HEK293T (cell line): ENCODE measurements at regions not wholly inside any gene's neighbourhood (a gene's known extent, or its start where the extent isn't known, plus 50 kb on each side); places are given as distances from the start of the nearest gene placed in this dataset.

Experiments used
- CTCF ChIA-PET: fragments of 350-600 bp; formaldehyde crosslinking; extraction: SDS; loops from one replicate; lab custom pipeline; 2021; ENCODE audit warnings: antibody characterized with exemption, inconsistent platforms; lab: Yijun Ruan, JAX
- POLR2A ChIA-PET: fragments of 350-600 bp; formaldehyde crosslinking; extraction: SDS; loops from one replicate; lab custom pipeline; 2020; ENCODE audit warnings: antibody characterized with exemption, inconsistent platforms; lab: Yijun Ruan, JAX
- DNase-seq: peaks from one replicate; pipeline ENCODE4 v3.0.0; 2012; ENCODE audit warnings: mixed read lengths; ENCODE audit errors: extremely low spot score
- ARNT ChIP-seq: fragments of 450-650 bp; IDR thresholded peaks from 2 replicates; pipeline ENCODE4 v1.6.1; 2017; ENCODE audit warnings: mild to moderate bottlenecking
- BHLHE40 ChIP-seq: fragments of 450-650 bp; IDR thresholded peaks from 2 replicates; pipeline ENCODE4 v1.6.1; 2016; ENCODE audit warnings: mild to moderate bottlenecking, moderate library complexity, borderline replicate concordance
- CTBP1 ChIP-seq: fragments of 450-650 bp; IDR thresholded peaks from 2 replicates; pipeline ENCODE4 v1.6.1; 2016; ENCODE audit warnings: borderline replicate concordance
- ELF4 ChIP-seq: fragments of 450-650 bp; IDR thresholded peaks from 2 replicates; pipeline ENCODE4 v1.6.1; 2017; ENCODE audit warnings: antibody characterized with exemption
- FOXA1 ChIP-seq: fragments of 450-650 bp; IDR thresholded peaks from 2 replicates; pipeline ENCODE4 v1.6.1; 2016; ENCODE audit warnings: mild to moderate bottlenecking
- FOXK2 ChIP-seq: fragments of 450-650 bp; IDR thresholded peaks from 2 replicates; pipeline ENCODE4 v1.6.1; 2016; ENCODE audit warnings: mild to moderate bottlenecking
- FOXM1 ChIP-seq: fragments of 450-650 bp; IDR thresholded peaks from 2 replicates; pipeline ENCODE4 v1.6.1; 2017; ENCODE audit warnings: mild to moderate bottlenecking, borderline replicate concordance
- HDGF ChIP-seq: fragments of 450-650 bp; IDR thresholded peaks from 2 replicates; pipeline ENCODE4 v1.6.1; 2017; ENCODE audit warnings: antibody characterized with exemption, borderline replicate concordance
- L3MBTL2 ChIP-seq: fragments of 450-650 bp; conservative IDR thresholded peaks from 2 replicates; pipeline ENCODE4 v1.6.1; 2016; ENCODE audit warnings: mild to moderate bottlenecking
- LEF1 ChIP-seq: fragments of 450-650 bp; IDR thresholded peaks from 2 replicates; pipeline ENCODE4 v1.6.1; 2017; ENCODE audit warnings: mild to moderate bottlenecking, borderline replicate concordance
- NFRKB ChIP-seq: fragments of 450-650 bp; IDR thresholded peaks from 2 replicates; pipeline ENCODE4 v1.6.1; 2016; ENCODE audit warnings: mild to moderate bottlenecking, moderate library complexity
- PKNOX1 ChIP-seq: fragments of 450-650 bp; IDR thresholded peaks from 2 replicates; pipeline ENCODE4 v1.6.1; 2016
- SP1 ChIP-seq: fragments of 450-650 bp; IDR thresholded peaks from 2 replicates; pipeline ENCODE4 v1.6.1; 2017
- SUZ12 ChIP-seq: fragments of 450-650 bp; IDR thresholded peaks from 2 replicates; pipeline ENCODE4 v1.6.1; 2016; ENCODE audit warnings: mild to moderate bottlenecking
- TARDBP ChIP-seq: fragments of 450-650 bp; IDR thresholded peaks from 2 replicates; pipeline ENCODE4 v1.6.1; 2016
- ZNF384 ChIP-seq: fragments of 450-650 bp; IDR thresholded peaks from 2 replicates; pipeline ENCODE4 v1.6.1; 2016

DNA sequence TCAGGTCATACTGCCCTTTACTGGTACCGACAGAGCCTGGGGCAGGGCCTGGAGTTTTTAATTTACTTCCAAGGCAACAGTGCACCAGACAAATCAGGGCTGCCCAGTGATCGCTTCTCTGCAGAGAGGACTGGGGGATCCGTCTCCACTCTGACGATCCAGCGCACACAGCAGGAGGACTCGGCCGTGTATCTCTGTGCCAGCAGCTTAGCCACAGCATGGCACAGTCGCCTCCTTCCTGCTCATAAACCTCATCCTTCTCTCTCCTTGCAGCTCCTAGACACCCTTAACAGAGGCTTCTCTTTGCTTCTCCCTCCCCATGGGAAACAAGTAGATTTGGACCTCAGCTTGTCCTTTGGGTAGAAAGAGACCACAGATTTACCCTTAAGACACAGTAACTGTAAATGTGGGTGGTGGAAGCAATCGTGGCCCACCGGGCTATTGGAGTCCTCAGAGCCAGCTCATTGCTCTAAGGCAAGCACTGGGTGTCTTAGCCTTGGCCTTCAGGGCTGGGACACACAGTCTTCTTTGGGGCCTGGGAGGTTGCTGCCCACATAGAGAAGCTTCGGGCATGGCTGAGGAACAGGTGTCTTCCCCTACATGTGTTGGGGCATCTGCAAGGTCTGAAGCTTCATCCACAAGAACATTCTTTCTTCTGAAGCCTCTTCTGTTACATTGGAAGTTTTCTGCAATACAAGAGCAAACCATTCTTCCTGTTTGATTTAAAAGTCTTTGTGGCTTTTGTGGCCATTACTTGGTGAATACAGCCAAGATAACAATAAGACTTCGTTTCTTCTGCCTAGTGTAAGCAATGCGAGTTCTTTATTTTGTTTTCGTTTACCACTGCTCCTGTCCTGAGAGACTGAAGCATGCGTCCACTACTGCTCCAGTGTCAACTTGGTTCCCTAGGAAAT is 95.5 kb upstream of the PRSS58 start:
- ChIA-PET CTCF (interaction anchor here (0.5 kb wide), 1 partner anchor 229 kb away, joined by 3 read pairs; no protein-coding TSS in a partner anchor), POLR2A (no interaction called here)
- DNase-seq, result no peak
- no peak for TF ChIP-seq HDGF
- no peak for TF ChIP-seq SUZ12
- no peak for TF ChIP-seq ZNF384
- TF ChIP-seq BHLHE40, result no peak
- TF ChIP-seq PKNOX1, result no peak
- TF ChIP-seq L3MBTL2, result no peak
- no peak for TF ChIP-seq ARNT
- TF ChIP-seq TARDBP, result no peak
- TF ChIP-seq FOXM1, result no peak
- TF ChIP-seq LEF1, result no peak
- TF ChIP-seq SP1, result no peak
- TF ChIP-seq FOXK2, result no peak

GRCh38 chr7:142352543-142352942 is 94.7 kb upstream of the PRSS58 start:
- CTCF ChIA-PET, result interaction anchor here (0.9 kb wide), 1 partner anchor 23 kb away, joined by 3 read pairs; no protein-coding TSS in a partner anchor
- TF ChIP-seq BHLHE40 (no peak), ARNT (no peak), HDGF (no peak), PKNOX1 (no peak), LEF1 (no peak)
- POLR2A ChIA-PET, result no interaction called here

GRCh38 chr7:142351145-142351544 is 93.3 kb upstream of the PRSS58 start:
- POLR2A ChIA-PET, result no interaction called here

More at GRCh38 chr7:142352543-142352942, 94.7 kb upstream of the PRSS58 start:
- DNase-seq, result no peak

GRCh38 chr7:142349670-142350405 is 92.0 kb upstream of the PRSS58 start:
- TF ChIP-seq NFRKB (no peak), FOXK2 (no peak), LEF1 (no peak), FOXA1 (no peak), CTBP1 (no peak), HDGF (no peak), BHLHE40 (no peak), TARDBP (no peak), SUZ12 (no peak), PKNOX1 (no peak), FOXM1 (no peak), ELF4 (no peak), ZNF384 (no peak), ARNT (no peak), SP1 (no peak), L3MBTL2 (no peak)
- ChIA-PET CTCF (no interaction called here), POLR2A (no interaction called here)
- DNase-seq, result no peak

More at GRCh38 chr7:142351145-142351544, 93.3 kb upstream of the PRSS58 start:
- TF ChIP-seq FOXA1 (no peak), NFRKB (no peak), LEF1 (no peak), SUZ12 (no peak), FOXK2 (no peak), FOXM1 (no peak), HDGF (no peak), ELF4 (no peak), L3MBTL2 (no peak), SP1 (no peak), CTBP1 (no peak), ZNF384 (no peak), BHLHE40 (no peak), TARDBP (no peak), PKNOX1 (no peak), ARNT (no peak)
- DNase-seq, result no peak
- CTCF ChIA-PET, result interaction anchor here (0.6 to 1.6 kb wide), 6 partner anchors 9 to 835 kb away, joined by 3 to 5 read pairs (median 4); no protein-coding TSS in a partner anchor

DNA sequence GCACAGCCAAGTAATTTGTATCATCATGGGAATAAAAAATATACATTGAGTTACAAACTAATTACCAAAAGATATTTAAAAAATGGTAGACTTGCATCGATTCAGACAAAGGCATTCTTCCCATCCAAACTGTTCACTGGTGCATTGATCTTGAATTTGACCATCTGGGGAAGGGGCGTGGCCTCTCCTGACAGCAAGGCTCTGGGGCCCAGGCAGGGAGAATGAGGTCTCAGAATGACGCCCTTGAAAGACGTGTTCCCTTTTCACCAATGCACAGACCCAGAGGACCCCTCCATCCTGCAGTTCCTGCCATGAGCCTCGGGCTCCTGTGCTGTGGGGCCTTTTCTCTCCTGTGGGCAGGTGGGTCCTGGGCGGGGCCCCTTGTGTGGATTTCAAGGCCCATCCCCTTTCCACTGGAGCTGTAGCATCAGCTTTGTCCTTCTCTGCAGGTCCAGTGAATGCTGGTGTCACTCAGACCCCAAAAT is 91.1 kb upstream of the PRSS58 start:
- CTCF ChIA-PET, result no interaction called here
- no peak for DNase-seq
- POLR2A ChIA-PET, result no interaction called here
- no peak for TF ChIP-seq NFRKB
- TF ChIP-seq ZNF384, result no peak
- TF ChIP-seq TARDBP, result no peak
- TF ChIP-seq FOXK2, result no peak
